Activated naive CD4-positive, alpha-beta T cell treated with anti-CD3 and anti-CD28 coated beads, Interleukin-2, amount 10 ng/mL, durations not matched to agents 7 days and 5 days (primary cell): ENCODE measurements at regions not wholly inside any gene's neighbourhood (a gene's known extent, or its start where the extent isn't known, plus 50 kb on each side); places are given as distances from the start of the nearest gene placed in this dataset.

Source experiments
- CTCF ChIA-PET: fragments of 350-600 bp; sonication (Branson Sonifier 250); formaldehyde crosslinking; loops from one replicate; lab custom pipeline; 2021; ENCODE audit warnings: antibody characterized with exemption; lab: Charles Lee
- DNase-seq: peaks from one replicate; pipeline ENCODE4 v3.0.0-alpha.2; 2020
- H3K27ac Mint-ChIP-seq: one replicate; pipeline ENCODE4 v1.8.0; 2021; ENCODE audit warnings: mild to moderate bottlenecking, moderate library complexity, mixed read lengths
- H3K27me3 Mint-ChIP-seq: one replicate; pipeline ENCODE4 v1.8.0; 2021; ENCODE audit warnings: mild to moderate bottlenecking, mixed read lengths
- H3K36me3 Mint-ChIP-seq: one replicate; pipeline ENCODE4 v1.8.0; 2021; ENCODE audit warnings: mixed read lengths
- H3K4me1 Mint-ChIP-seq: one replicate; pipeline ENCODE4 v1.8.0; 2021; ENCODE audit warnings: mixed read lengths
- H3K4me3 Mint-ChIP-seq: one replicate; pipeline ENCODE4 v1.8.0; 2021; ENCODE audit warnings: mild to moderate bottlenecking, moderate library complexity, mixed read lengths
- H3K9me3 Mint-ChIP-seq: one replicate; pipeline ENCODE4 v1.8.0; 2021; ENCODE audit warnings: mixed read lengths

DNA sequence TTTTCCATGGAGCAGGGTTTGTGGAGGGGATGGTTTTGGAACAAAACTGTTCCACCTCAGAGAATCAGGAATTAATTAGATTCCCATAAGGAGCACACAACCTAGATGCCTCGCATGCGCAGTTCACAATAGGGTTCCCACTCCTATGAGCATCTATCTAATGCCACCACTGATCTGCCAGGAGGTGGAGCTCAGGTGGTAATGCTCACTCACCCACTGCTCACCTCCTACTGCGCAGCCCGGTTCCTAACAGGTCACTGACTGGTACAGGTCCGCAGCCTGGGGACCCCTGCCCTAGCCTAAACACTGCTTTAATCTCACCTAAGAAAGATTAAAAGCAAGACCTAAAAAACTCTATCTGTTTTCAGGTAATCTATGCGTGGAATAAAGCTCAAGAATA lies 553.0 kb downstream of the JRKL start:
- Mint-ChIP-seq H3K27me3 (no peaks in the 10 kb centered on the region), H3K27ac (no peak overlapping the region), H3K4me3 (no peak overlapping the region), H3K4me1 (no peaks in the 10 kb centered on the region), H3K36me3 (no peaks in the 10 kb centered on the region), H3K9me3 (no peaks in the 10 kb centered on the region)
- CTCF ChIA-PET = interaction anchor here (1.5 kb wide), 1 partner anchor 9 kb away, joined by 4 read pairs; no protein-coding TSS in a partner anchor
- DNase-seq = no peak

GRCh38 chr11:96943970-96944369 lies 554.2 kb downstream of the JRKL start:
- Mint-ChIP-seq H3K27ac (no peak overlapping the region), H3K9me3 (no peaks in the 10 kb centered on the region), H3K4me1 (no peaks in the 10 kb centered on the region)

GRCh38 chr11:96948066-96948465 lies 558.3 kb downstream of the JRKL start:
- Mint-ChIP-seq H3K9me3 (no peaks in the 10 kb centered on the region), H3K4me3 (no peak overlapping the region), H3K36me3 (no peaks in the 10 kb centered on the region), H3K27ac (no peak overlapping the region), H3K4me1 (no peaks in the 10 kb centered on the region), H3K27me3 (no peaks in the 10 kb centered on the region)
- CTCF ChIA-PET = no interaction called here
- no peak for DNase-seq

More at GRCh38 chr11:96943970-96944369, 554.2 kb downstream of the JRKL start:
- Mint-ChIP-seq H3K4me3 (no peak overlapping the region), H3K36me3 (no peaks in the 10 kb centered on the region), H3K27me3 (no peaks in the 10 kb centered on the region)
- CTCF ChIA-PET = no interaction called here
- DNase-seq = no peak

GRCh38 chr11:96949464-96949863 lies 559.7 kb downstream of the JRKL start:
- DNase-seq = no peak
- Mint-ChIP-seq H3K27me3 (no peaks in the 10 kb centered on the region), H3K36me3 (no peaks in the 10 kb centered on the region), H3K9me3 (no peaks in the 10 kb centered on the region), H3K4me3 (no peak overlapping the region), H3K27ac (no peak overlapping the region), H3K4me1 (no peaks in the 10 kb centered on the region)
- CTCF ChIA-PET = no interaction called here

GRCh38 chr11:96954587-96955242 lies 564.9 kb downstream of the JRKL start:
- H3K4me1 Mint-ChIP-seq = no peaks in the 10 kb centered on the region
- no peak overlapping the region for H3K27ac Mint-ChIP-seq
- H3K4me3 Mint-ChIP-seq = no peak overlapping the region
- H3K36me3 Mint-ChIP-seq = no peaks in the 10 kb centered on the region
- peaks cover 2% of the 10 kb centered on the region for H3K9me3 Mint-ChIP-seq
- no peak for DNase-seq
- CTCF ChIA-PET = no interaction called here
- no peaks in the 10 kb centered on the region for H3K27me3 Mint-ChIP-seq

- H3K36me3 Mint-ChIP-seq = no peaks in the 10 kb centered on the region
- no peak overlapping the region for H3K27ac Mint-ChIP-seq
- DNase-seq = no peak
- H3K27me3 Mint-ChIP-seq = no peaks in the 10 kb centered on the region
- CTCF ChIA-PET = no interaction called here
- H3K9me3 Mint-ChIP-seq = peaks cover 2% of the 10 kb centered on the region
- no peak overlapping the region for H3K4me3 Mint-ChIP-seq
- H3K4me1 Mint-ChIP-seq = no peaks in the 10 kb centered on the region
Measured at GRCh38 chr11:96960476-96960875, 570.7 kb downstream of the JRKL start.

GRCh38 chr11:96960926-96961325 lies 571.1 kb downstream of the JRKL start:
- H3K36me3 Mint-ChIP-seq = no peaks in the 10 kb centered on the region
- H3K27ac Mint-ChIP-seq = no peak overlapping the region
- H3K27me3 Mint-ChIP-seq = no peaks in the 10 kb centered on the region
- no peak for DNase-seq
- peaks cover 2% of the 10 kb centered on the region for H3K9me3 Mint-ChIP-seq
- no peak overlapping the region for H3K4me3 Mint-ChIP-seq
- H3K4me1 Mint-ChIP-seq = no peaks in the 10 kb centered on the region
- CTCF ChIA-PET = no interaction called here

- CTCF ChIA-PET = no interaction called here
- Mint-ChIP-seq H3K9me3 (peaks cover 1% of the 10 kb centered on the region), H3K27ac (no peak overlapping the region), H3K4me1 (no peaks in the 10 kb centered on the region), H3K4me3 (no peak overlapping the region), H3K27me3 (no peaks in the 10 kb centered on the region), H3K36me3 (no peaks in the 10 kb centered on the region)
- no peak for DNase-seq
Measured at GRCh38 chr11:96961931-96962330, 572.1 kb downstream of the JRKL start.

DNA sequence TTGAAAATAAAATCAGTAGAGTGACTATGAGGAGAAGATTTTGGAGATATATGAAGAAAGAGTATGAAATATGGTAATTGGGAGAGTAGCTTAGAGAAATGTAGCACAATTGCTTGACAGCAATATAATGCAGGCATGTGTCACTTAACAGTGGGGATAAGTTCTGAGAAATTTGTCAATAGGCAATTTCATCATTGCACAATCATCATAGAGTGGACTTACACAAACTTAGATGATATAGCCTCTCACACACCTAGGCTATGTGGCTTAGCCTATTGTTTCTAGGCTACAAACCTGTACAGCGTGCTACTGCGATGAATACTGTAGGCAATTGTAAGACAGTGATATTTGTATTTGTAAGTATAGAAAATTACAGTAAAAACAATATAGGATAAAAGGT lies 573.6 kb downstream of the JRKL start:
- H3K27ac Mint-ChIP-seq = no peak overlapping the region
- no peaks in the 10 kb centered on the region for H3K9me3 Mint-ChIP-seq
- no peaks in the 10 kb centered on the region for H3K36me3 Mint-ChIP-seq
- H3K4me3 Mint-ChIP-seq = no peak overlapping the region
- H3K4me1 Mint-ChIP-seq = no peaks in the 10 kb centered on the region
- DNase-seq = no peak
- CTCF ChIA-PET = no interaction called here
- no peaks in the 10 kb centered on the region for H3K27me3 Mint-ChIP-seq

- Mint-ChIP-seq H3K27ac (no peak overlapping the region), H3K4me1 (no peaks in the 10 kb centered on the region), H3K9me3 (no peaks in the 10 kb centered on the region), H3K36me3 (no peaks in the 10 kb centered on the region), H3K4me3 (no peak overlapping the region), H3K27me3 (no peaks in the 10 kb centered on the region)
- CTCF ChIA-PET = no interaction called here
- DNase-seq = no peak
Measured at GRCh38 chr11:96964661-96965060, 574.8 kb downstream of the JRKL start.

- Mint-ChIP-seq H3K27ac (no peak overlapping the region), H3K4me1 (no peaks in the 10 kb centered on the region), H3K36me3 (no peaks in the 10 kb centered on the region), H3K27me3 (no peaks in the 10 kb centered on the region), H3K9me3 (peaks cover 2% of the 10 kb centered on the region), H3K4me3 (no peak overlapping the region)
- no peak for DNase-seq
- CTCF ChIA-PET = no interaction called here
Measured at GRCh38 chr11:96967616-96968015, 577.8 kb downstream of the JRKL start.

DNA sequence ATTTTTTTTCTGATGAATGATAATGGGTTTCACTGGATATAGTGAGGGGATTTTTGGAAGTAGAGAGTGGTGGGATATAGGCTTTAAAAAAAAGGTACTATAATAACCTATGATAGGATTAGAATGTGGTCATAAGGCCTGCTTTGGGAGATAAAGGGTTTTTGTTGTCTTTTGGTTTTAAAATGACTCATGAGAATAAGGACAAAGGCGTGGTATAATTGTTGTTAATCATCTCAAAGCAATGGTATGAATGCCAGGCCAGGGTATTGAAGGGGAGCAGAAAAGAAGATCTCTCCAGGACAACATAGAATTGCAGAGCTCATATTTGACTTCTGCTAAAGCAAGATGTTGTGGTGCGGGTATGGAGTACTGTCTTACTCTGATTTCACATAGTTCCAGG lies 579.4 kb downstream of the JRKL start:
- Mint-ChIP-seq H3K36me3 (no peaks in the 10 kb centered on the region), H3K27ac (no peak overlapping the region), H3K9me3 (peaks cover 6% of the 10 kb centered on the region), H3K4me1 (no peaks in the 10 kb centered on the region), H3K27me3 (no peaks in the 10 kb centered on the region), H3K4me3 (no peak overlapping the region)
- CTCF ChIA-PET = no interaction called here
- no peak for DNase-seq

DNA sequence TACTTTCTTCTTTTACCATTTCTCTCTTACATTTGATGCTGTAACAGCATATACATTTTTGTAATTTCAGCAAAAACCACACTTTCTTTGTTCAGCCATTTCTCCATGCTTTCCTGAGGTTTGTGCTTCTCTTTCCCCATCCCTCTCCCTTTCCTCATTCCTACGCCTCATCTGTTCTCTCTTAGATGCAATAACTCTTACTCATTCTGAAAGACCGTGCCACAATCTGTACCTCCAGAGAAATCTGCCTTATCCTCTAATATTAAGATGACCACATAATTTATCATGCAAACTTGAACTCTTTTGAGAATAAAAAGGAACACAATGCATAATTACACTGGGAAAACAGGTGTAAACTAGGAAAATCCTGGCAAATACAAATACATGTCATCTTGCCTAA lies 588.9 kb downstream of the JRKL start:
- H3K4me3 Mint-ChIP-seq = no peak overlapping the region
- no peaks in the 10 kb centered on the region for H3K27me3 Mint-ChIP-seq
- H3K4me1 Mint-ChIP-seq = no peaks in the 10 kb centered on the region
- CTCF ChIA-PET = no interaction called here
- no peak for DNase-seq
- H3K27ac Mint-ChIP-seq = no peak overlapping the region
- no peaks in the 10 kb centered on the region for H3K36me3 Mint-ChIP-seq
- peaks cover 8% of the 10 kb centered on the region for H3K9me3 Mint-ChIP-seq

DNA sequence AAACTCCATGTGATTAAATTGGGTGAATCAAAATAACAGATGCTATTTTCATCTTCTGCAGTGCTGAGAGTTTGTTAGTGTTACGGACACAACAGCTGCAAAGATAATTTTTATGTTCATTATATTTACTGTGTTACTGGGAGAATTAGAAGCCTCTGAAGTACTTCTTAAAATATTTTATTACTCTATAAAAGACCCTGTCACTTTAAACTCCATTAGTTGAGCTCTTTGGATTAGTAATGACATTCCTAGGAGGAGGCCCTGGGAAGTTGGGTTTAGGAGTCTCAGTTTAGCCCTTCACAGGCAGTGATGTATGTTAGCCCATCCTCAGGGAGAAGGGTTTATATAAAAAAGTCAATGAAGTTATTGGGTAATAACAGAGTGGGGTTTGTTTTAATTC lies 596.7 kb downstream of the JRKL start:
- DNase-seq = no peak
- H3K27ac Mint-ChIP-seq = no peak overlapping the region
- CTCF ChIA-PET = no interaction called here
- H3K36me3 Mint-ChIP-seq = no peaks in the 10 kb centered on the region
- H3K9me3 Mint-ChIP-seq = peaks cover 3% of the 10 kb centered on the region
- H3K27me3 Mint-ChIP-seq = no peaks in the 10 kb centered on the region
- no peak overlapping the region for H3K4me3 Mint-ChIP-seq
- no peaks in the 10 kb centered on the region for H3K4me1 Mint-ChIP-seq

DNA sequence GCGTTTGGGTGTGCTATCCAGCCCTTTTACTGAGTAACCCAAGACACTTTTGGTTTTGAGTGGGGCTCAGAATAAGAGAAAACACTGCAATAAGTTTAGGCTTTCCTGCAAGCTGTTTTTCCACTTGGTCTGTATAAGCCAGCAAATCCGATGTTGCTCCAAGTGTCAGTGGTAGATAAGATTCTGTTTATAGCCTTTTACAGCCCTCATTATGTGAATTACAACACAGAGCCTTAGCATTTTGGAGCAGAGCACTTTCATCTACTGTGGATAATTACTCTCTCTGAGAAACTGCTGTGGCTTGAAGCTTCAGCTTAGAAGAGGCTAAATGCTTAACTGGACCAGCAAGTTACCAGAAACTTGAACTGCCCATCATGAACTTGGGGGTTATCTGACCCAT lies 601.1 kb downstream of the JRKL start:
- no peak overlapping the region for H3K4me3 Mint-ChIP-seq
- no peaks in the 10 kb centered on the region for H3K27me3 Mint-ChIP-seq
- H3K27ac Mint-ChIP-seq = no peak overlapping the region
- CTCF ChIA-PET = no interaction called here
- H3K4me1 Mint-ChIP-seq = no peaks in the 10 kb centered on the region
- peaks cover 3% of the 10 kb centered on the region for H3K9me3 Mint-ChIP-seq
- H3K36me3 Mint-ChIP-seq = no peaks in the 10 kb centered on the region
- no peak for DNase-seq

DNA sequence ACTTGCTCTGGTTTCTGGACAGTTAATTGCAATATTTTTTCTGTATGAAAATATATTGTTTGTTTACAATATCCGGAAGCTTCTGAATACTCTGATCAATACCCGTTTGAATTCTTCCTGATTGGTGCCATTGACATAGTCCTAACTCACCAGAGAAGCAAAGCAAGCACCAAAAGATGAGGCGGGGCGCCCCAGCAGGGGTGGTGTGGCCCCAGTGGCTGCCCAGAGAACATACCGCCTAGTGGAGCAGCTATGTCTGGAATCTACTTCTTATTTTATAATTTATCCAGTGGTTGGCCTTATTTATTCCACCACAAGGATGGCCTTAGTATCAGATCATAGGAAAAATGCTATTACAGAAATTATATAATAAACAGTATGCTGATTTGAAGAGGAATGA lies 610.7 kb downstream of the JRKL start:
- H3K4me3 Mint-ChIP-seq = no peak overlapping the region
- CTCF ChIA-PET = no interaction called here
- H3K9me3 Mint-ChIP-seq = no peaks in the 10 kb centered on the region
- H3K36me3 Mint-ChIP-seq = no peaks in the 10 kb centered on the region
- no peak overlapping the region for H3K27ac Mint-ChIP-seq
- H3K27me3 Mint-ChIP-seq = no peaks in the 10 kb centered on the region
- no peak for DNase-seq
- H3K4me1 Mint-ChIP-seq = no peaks in the 10 kb centered on the region
